H1 (cell line): ENCODE measurements at regions not wholly inside any gene's neighbourhood (a gene's known extent, or its start where the extent isn't known, plus 50 kb on each side); places are given as distances from the start of the nearest gene placed in this dataset.

ENCODE experiments used
- CTCF ChIA-PET: fragments of 300-600 bp; sonication (Branson Sonifier 250); formaldehyde crosslinking; loops from one replicate; lab custom pipeline; 2021; ENCODE audit not compliant: partially characterized antibody; lab: Charles Lee
- POLR2A ChIA-PET: fragments of 300-600 bp; sonication (Branson Sonifier 250); formaldehyde crosslinking; loops from one replicate; lab custom pipeline; 2021; ENCODE audit warnings: inconsistent platforms; ENCODE audit not compliant: partially characterized antibody; lab: Charles Lee
- DNase-seq, 2 experiments: peaks; one replicate each; pipeline versions ENCODE4 v3.0.0 to v3.0.0-alpha.2; 2010 to 2022; ENCODE audit warnings: low spot score in 2 of 2, low read depth in 1 of 2, mixed read lengths in 1 of 2
- FAIRE-seq: peaks from 2 replicates; lab custom pipeline; 2011; peaks lifted over from hg19 to GRCh38; lab: Jason Lieb, UNC
- H2AFZ ChIP-seq: 2 replicates; pipeline ENCODE4 v1.8.1; 2012; ENCODE audit warnings: low read length, inconsistent platforms
- H2AK5ac ChIP-seq: 2 replicates; pipeline ENCODE4 v1.6.1; 2013; ENCODE audit warnings: low read depth, low read length
- H2BK120ac ChIP-seq: replicated peaks from 2 replicates; pipeline ENCODE3; 2013; ENCODE audit warnings: low read depth, low read length, inconsistent platforms
- H2BK12ac ChIP-seq: 2 replicates; pipeline ENCODE4 v1.6.1; 2013; ENCODE audit warnings: low read depth, low read length
- H2BK15ac ChIP-seq: 2 replicates; pipeline ENCODE4 v1.6.1; 2013; ENCODE audit warnings: low read length
- H2BK20ac ChIP-seq: 2 replicates; pipeline ENCODE4 v1.6.1; 2013; ENCODE audit warnings: low read length
- H2BK5ac ChIP-seq: 2 replicates; pipeline ENCODE4 v1.6.1; 2013; ENCODE audit warnings: low read depth, low read length
- H3K14ac ChIP-seq: 2 replicates; pipeline ENCODE4 v1.6.1; 2013; ENCODE audit warnings: inconsistent platforms; ENCODE audit not compliant: insufficient read length
- H3K18ac ChIP-seq: 2 replicates; pipeline ENCODE4 v1.6.1; 2013; ENCODE audit warnings: low read length; ENCODE audit errors: extremely low read depth
- H3K23ac ChIP-seq: 2 replicates; pipeline ENCODE4 v1.6.1; 2013; ENCODE audit warnings: inconsistent platforms; ENCODE audit not compliant: insufficient read length
- H3K23me2 ChIP-seq: 2 replicates; pipeline ENCODE4 v1.6.1; 2013; ENCODE audit warnings: low read depth, low read length
- H3K27ac ChIP-seq: 2 replicates; pipeline ENCODE4 v1.6.1; 2011; ENCODE audit warnings: low read depth, low read length, inconsistent platforms
- H3K27me3 ChIP-seq, 4 experiments: replicated peaks in 1 of 4; 1 replicate in 1 of 4; 2 replicates in 3 of 4; pipeline versions ENCODE4 v1.6.1 to v1.8.1; 2011 to 2013; ENCODE audit warnings: low read length in 3 of 4, mild to moderate bottlenecking in 3 of 4, inconsistent platforms in 2 of 4, mixed read lengths in 2 of 4, moderate library complexity in 1 of 4; ENCODE audit not compliant: control insufficient read depth in 3 of 4, insufficient read depth in 3 of 4; ENCODE audit errors: extremely low read depth in 1 of 4
- H3K36me3 ChIP-seq, 4 experiments: 2 replicates each; pipeline versions ENCODE4 v1.6.1 to v1.8.1; 2011 to 2013; ENCODE audit warnings: mild to moderate bottlenecking in 4 of 4, low read length in 3 of 4, moderate library complexity in 2 of 4, control low read depth in 1 of 4, inconsistent platforms in 1 of 4; ENCODE audit not compliant: insufficient read depth in 4 of 4, control insufficient read depth in 2 of 4
- H3K4ac ChIP-seq: replicated peaks from 2 replicates; pipeline ENCODE3; 2013; ENCODE audit warnings: low read length, low read depth, mixed read lengths, inconsistent platforms; ENCODE audit not compliant: insufficient read length
- H3K4me1 ChIP-seq, 4 experiments: replicated peaks in 1 of 4; 1 replicate in 1 of 4; 2 replicates in 3 of 4; pipeline versions ENCODE4 v1.6.1 to v1.8.1; 2011 to 2013; ENCODE audit warnings: low read length in 3 of 4, inconsistent platforms in 2 of 4, mixed read lengths in 1 of 4; ENCODE audit not compliant: insufficient read depth in 4 of 4, control insufficient read depth in 3 of 4
- H3K4me2 ChIP-seq, 2 experiments: 2 replicates each; pipeline versions ENCODE4 v1.6.1 to v1.8.1; 2011 to 2013; ENCODE audit warnings: low read depth in 2 of 2, low read length in 2 of 2, control low read depth in 1 of 2, inconsistent platforms in 1 of 2, mild to moderate bottlenecking in 1 of 2; ENCODE audit not compliant: insufficient read depth in 1 of 2
- H3K4me3 ChIP-seq, 4 experiments: fragments of 200-600, 300-600 bp in 1 of 4; sonication (generic), shearing (Covaris generic), sonication (Bioruptor Twin) in 1 of 4; 2 replicates each; pipeline versions ENCODE4 v1.5.1 to v1.8.1; 2011 to 2016; ENCODE audit warnings: low read length in 4 of 4, low read depth in 3 of 4, control low read depth in 2 of 4, inconsistent platforms in 2 of 4, mild to moderate bottlenecking in 2 of 4, mixed read lengths in 1 of 4, moderate library complexity in 1 of 4; ENCODE audit not compliant: insufficient read depth in 2 of 4; ENCODE audit errors: extremely low read depth in 1 of 4
- H3K56ac ChIP-seq: replicated peaks from 2 replicates; pipeline ENCODE3; 2013; ENCODE audit warnings: low read depth, mild to moderate bottlenecking, mixed read lengths, low read length, inconsistent platforms; ENCODE audit not compliant: insufficient read length
- H3K79me1 ChIP-seq: 2 replicates; pipeline ENCODE4 v1.6.1; 2013; ENCODE audit warnings: low read depth, low read length, control low read depth
- H3K79me2 ChIP-seq, 2 experiments: 2 replicates each; pipeline versions ENCODE4 v1.6.1 to v1.8.1; 2012 to 2013; ENCODE audit warnings: low read length in 2 of 2, mild to moderate bottlenecking in 2 of 2, inconsistent platforms in 1 of 2; ENCODE audit not compliant: insufficient read depth in 2 of 2, control insufficient read depth in 1 of 2
- H3K9ac ChIP-seq, 4 experiments: replicated peaks in 1 of 4; 1 replicate in 1 of 4; 2 replicates in 3 of 4; pipeline versions ENCODE4 v1.6.1 to v1.8.1; 2011 to 2013; ENCODE audit warnings: low read depth in 3 of 4, low read length in 3 of 4, control low read depth in 2 of 4, mild to moderate bottlenecking in 2 of 4, moderate library complexity in 2 of 4, inconsistent platforms in 1 of 4; ENCODE audit errors: extremely low read depth in 1 of 4
- H3K9me3 ChIP-seq, 2 experiments: 2 replicates each; pipeline versions ENCODE4 v1.6.1 to v1.8.1; 2012 to 2013; ENCODE audit warnings: mild to moderate bottlenecking in 2 of 2, moderate library complexity in 2 of 2, control low read depth in 1 of 2, inconsistent platforms in 1 of 2, low read depth in 1 of 2, low read length in 1 of 2, mixed read lengths in 1 of 2; ENCODE audit not compliant: insufficient read depth in 2 of 2
- H4K20me1 ChIP-seq, 2 experiments: replicated peaks in 1 of 2; 2 replicates each; pipeline versions ENCODE3 to v1.8.1; 2011 to 2013; ENCODE audit warnings: inconsistent platforms in 2 of 2, low read length in 2 of 2, mild to moderate bottlenecking in 1 of 2; ENCODE audit not compliant: insufficient read depth in 2 of 2, control insufficient read depth in 1 of 2
- H4K5ac ChIP-seq: 2 replicates; pipeline ENCODE4 v1.6.1; 2013; ENCODE audit warnings: low read length, low read depth, mixed read lengths, inconsistent platforms; ENCODE audit not compliant: insufficient read length
- H4K8ac ChIP-seq: 2 replicates; pipeline ENCODE4 v1.8.0; 2013; ENCODE audit warnings: mild to moderate bottlenecking, moderate library complexity, low read length, inconsistent platforms; ENCODE audit not compliant: insufficient read depth; ENCODE audit errors: extremely low read depth
- H4K91ac ChIP-seq: replicated peaks from 2 replicates; pipeline ENCODE3; 2013; ENCODE audit warnings: low read length, mixed read lengths, inconsistent platforms; ENCODE audit not compliant: insufficient read length
- ATF3 ChIP-seq: IDR thresholded peaks from 2 replicates; pipeline ENCODE4 v1.6.1; 2011; ENCODE audit warnings: low read depth, mild to moderate bottlenecking, low read length; ENCODE audit not compliant: insufficient read depth
- HDAC6 ChIP-seq: IDR thresholded peaks from one replicate; pipeline ENCODE4 v1.7.1; 2012; ENCODE audit warnings: low read depth, mild to moderate bottlenecking, inconsistent platforms, low read length, moderate library complexity
- RFX5 ChIP-seq: IDR thresholded peaks from 2 replicates; pipeline ENCODE4 v1.6.1; 2011; ENCODE audit warnings: low read depth, low read length, improper control_type of control experiment, borderline replicate concordance
- SIRT6 ChIP-seq: IDR thresholded peaks from one replicate; pipeline ENCODE4 v1.7.1; 2012; ENCODE audit warnings: low read length, inconsistent platforms
- WGBS, 2 experiments: shearing (Covaris generic) in 1 of 2; methylation state at CpG; one replicate each; pipeline versions ENCODE4 v1.1.6 to v1.1.7; 2013 to 2015; ENCODE audit warnings: low lambda C conversion rate in 2 of 2, mixed read lengths in 2 of 2, inconsistent platforms in 1 of 2, low coverage in 1 of 2, missing lambda C conversion rate in 1 of 2; ENCODE audit not compliant: insufficient replicate concordance in 2 of 2, insufficient coverage in 1 of 2, insufficient read length in 1 of 2; ENCODE audit errors: extremely low coverage in 1 of 2, missing lambda C conversion rate in 1 of 2; 5-methylcytosine and 5-hydroxymethylcytosine counted together

GRCh38 chr17:22145605-22146178 lies 453.4 kb downstream of the KCNJ18 start:
- Histone ChIP-seq H3K36me3 (no peaks in the 10 kb centered on the region), H2BK15ac (no peak overlapping the region), H2BK120ac (no peak overlapping the region), H4K8ac (no peak overlapping the region), H3K4ac (no peak overlapping the region), H3K23ac (no peak overlapping the region), H3K4me3 (no peak overlapping the region), H3K18ac (no peak overlapping the region), H3K27ac (no peak overlapping the region), H2BK12ac (no peak overlapping the region), H3K79me2 (no peaks in the 10 kb centered on the region), H2BK20ac (no peak overlapping the region), H3K4me2 (no peak overlapping the region), H2BK5ac (no peak overlapping the region), H2AFZ (no peak overlapping the region), H2AK5ac (no peak overlapping the region), H3K56ac (no peak overlapping the region), H3K9me3 (peaks cover 24 to 30% of the 10 kb centered on the region in 2 experiments), H3K9ac (no peak overlapping the region), H3K27me3 (no peaks in the 10 kb centered on the region), H3K23me2 (no peaks in the 10 kb centered on the region), H4K20me1 (no peaks in the 10 kb centered on the region), H3K79me1 (no peaks in the 10 kb centered on the region), H4K5ac (no peak overlapping the region), H3K14ac (no peak overlapping the region)
- 87% methylated on average over 13 of the region's 13 CpGs; no CpG with 5 or more reads in 1 of the 2 experiments for WGBS, 2 experiments
- FAIRE-seq: no peak
- CTCF ChIA-PET: interaction anchor here (0.8 kb wide), 1 partner anchor 26 kb away, joined by 3 read pairs; no protein-coding TSS in a partner anchor
- POLR2A ChIA-PET: no interaction called here
- DNase-seq: no peak
- TF ChIP-seq ATF3: no peak
- no peak for TF ChIP-seq HDAC6
- no peak for TF ChIP-seq RFX5
- TF ChIP-seq SIRT6: no peak
- TF ChIP-seq, all 59 proteins: peak for 0
- no peaks in the 10 kb centered on the region for H3K4me1 ChIP-seq
- H4K91ac ChIP-seq: no peak overlapping the region
